Esophagus (tissue), 2 donors: ENCODE measurements at regions not wholly inside any gene's neighbourhood (a gene's known extent, or its start where the extent isn't known, plus 50 kb on each side); places are given as distances from the start of the nearest gene placed in this dataset.

Experiments used
- H3K27ac ChIP-seq, 2 donors: one replicate each; pipeline ENCODE4 v1.5.1; 2013; ENCODE audit warnings: low read depth in 2 of 2, mild to moderate bottlenecking in 2 of 2, inconsistent platforms in 1 of 2, low read length in 1 of 2, moderate library complexity in 1 of 2
- H3K27me3 ChIP-seq, 2 donors: one replicate each; pipeline ENCODE4 v1.6.1; 2013; ENCODE audit warnings: low read length in 2 of 2, control low read depth in 1 of 2, mild to moderate bottlenecking in 1 of 2; ENCODE audit not compliant: insufficient read depth in 2 of 2, control insufficient read depth in 1 of 2
- H3K36me3 ChIP-seq, 2 donors: one replicate each; pipeline ENCODE4 v1.6.1; 2013; ENCODE audit warnings: low read length in 1 of 2; ENCODE audit not compliant: control insufficient read depth in 2 of 2, insufficient read depth in 2 of 2
- H3K4me1 ChIP-seq, 2 donors: one replicate each; pipeline ENCODE4 v1.6.1; 2013; ENCODE audit warnings: low read length in 1 of 2; ENCODE audit not compliant: control insufficient read depth in 2 of 2, insufficient read depth in 2 of 2
- H3K4me3 ChIP-seq, 2 donors: one replicate each; pipeline ENCODE4 v1.5.1; 2013; ENCODE audit warnings: low read length in 2 of 2, mild to moderate bottlenecking in 2 of 2, low read depth in 1 of 2, moderate library complexity in 1 of 2
- H3K9me3 ChIP-seq, 2 donors: one replicate each; pipeline ENCODE4 v1.6.1; 2013; ENCODE audit warnings: mild to moderate bottlenecking in 2 of 2, low read depth in 1 of 2, low read length in 1 of 2, moderate library complexity in 1 of 2; ENCODE audit not compliant: control insufficient read depth in 2 of 2, insufficient read depth in 1 of 2
- WGBS, 2 donors: extraction: QIAGEN DNeasy Blood & Tissue Kit; methylation state at CpG; one replicate each; pipeline ENCODE4 v1.1.7; 2013; 5-methylcytosine and 5-hydroxymethylcytosine counted together
- donor health status: healthy with polysubstance abuse.
- donor health status: Bipolar disorder and iron deficiency.

- Histone ChIP-seq H3K27ac (no peak overlapping the region), H3K4me3 (no peak overlapping the region), H3K4me1 (no peaks in the 10 kb centered on the region), H3K36me3 (no peaks in the 10 kb centered on the region), H3K27me3 (no peaks in the 10 kb centered on the region), H3K9me3 (no peaks in the 10 kb centered on the region)
- 77 to 94% methylated on average over 1 of the region's 1 CpG for WGBS, 2 donors
Measured at GRCh38 chr2:234640657-234641056, 143.8 kb upstream of the ARL4C start.

GRCh38 chr2:234638966-234639365 is 142.1 kb upstream of the ARL4C start:
- no peaks in the 10 kb centered on the region for H3K27me3 ChIP-seq
- no peaks in the 10 kb centered on the region for H3K36me3 ChIP-seq
- 96 to 98% methylated on average over 1 of the region's 1 CpG for WGBS, 2 donors
- no peaks in the 10 kb centered on the region for H3K9me3 ChIP-seq
- no peak overlapping the region for H3K4me3 ChIP-seq
- no peaks in the 10 kb centered on the region for H3K4me1 ChIP-seq
- H3K27ac ChIP-seq = no peak overlapping the region

GRCh38 chr2:234635284-234635683 is 138.4 kb upstream of the ARL4C start:
- H3K4me1 ChIP-seq = no peaks in the 10 kb centered on the region
- no peaks in the 10 kb centered on the region for H3K9me3 ChIP-seq
- H3K4me3 ChIP-seq = no peak overlapping the region
- H3K36me3 ChIP-seq = no peaks in the 10 kb centered on the region
- 81 to 94% methylated on average over 1 of the region's 1 CpG for WGBS, 2 donors
- no peak overlapping the region for H3K27ac ChIP-seq
- H3K27me3 ChIP-seq = peaks cover 0 to 3% of the 10 kb centered on the region in 2 donors

GRCh38 chr2:234633581-234634230 is 136.8 kb upstream of the ARL4C start:
- 58 to 76% methylated on average over 9 of the region's 9 CpGs for WGBS, 2 donors
- H3K27ac ChIP-seq = no peak overlapping the region
- no peaks in the 10 kb centered on the region for H3K36me3 ChIP-seq
- no peaks in the 10 kb centered on the region for H3K4me1 ChIP-seq
- peaks cover 0 to 3% of the 10 kb centered on the region in 2 donors for H3K27me3 ChIP-seq
- H3K9me3 ChIP-seq = no peaks in the 10 kb centered on the region
- H3K4me3 ChIP-seq = no peak overlapping the region

GRCh38 chr2:234632527-234633391 is 135.9 kb upstream of the ARL4C start:
- 60 to 70% methylated on average over 12 of the region's 12 CpGs for WGBS, 2 donors
- Histone ChIP-seq H3K27ac (no peak overlapping the region), H3K27me3 (peaks cover 0 to 3% of the 10 kb centered on the region in 2 donors), H3K4me3 (no peak overlapping the region), H3K4me1 (no peaks in the 10 kb centered on the region), H3K9me3 (no peaks in the 10 kb centered on the region), H3K36me3 (no peaks in the 10 kb centered on the region)

- Histone ChIP-seq H3K27ac (no peak overlapping the region), H3K4me3 (no peak overlapping the region)
- WGBS, 2 donors = 76 to 81% methylated on average over 13 of the region's 13 CpGs
Measured at GRCh38 chr2:234631646-234632514, 135.0 kb upstream of the ARL4C start.

GRCh38 chr2:234630801-234631261 is 133.9 kb upstream of the ARL4C start:
- 44 to 46% methylated on average over 6 of the region's 6 CpGs for WGBS, 2 donors
- Histone ChIP-seq H3K27ac (no peak overlapping the region), H3K4me3 (no peak overlapping the region), H3K36me3 (no peaks in the 10 kb centered on the region), H3K4me1 (no peaks in the 10 kb centered on the region), H3K27me3 (peaks cover 0 to 3% of the 10 kb centered on the region in 2 donors), H3K9me3 (no peaks in the 10 kb centered on the region)

More at GRCh38 chr2:234631646-234632514, 135.0 kb upstream of the ARL4C start:
- Histone ChIP-seq H3K36me3 (no peaks in the 10 kb centered on the region), H3K27me3 (peaks cover 0 to 3% of the 10 kb centered on the region in 2 donors), H3K9me3 (no peaks in the 10 kb centered on the region), H3K4me1 (no peaks in the 10 kb centered on the region)

GRCh38 chr2:234629596-234629995 is 132.7 kb upstream of the ARL4C start:
- no peak overlapping the region for H3K4me3 ChIP-seq
- no peaks in the 10 kb centered on the region for H3K9me3 ChIP-seq
- H3K27me3 ChIP-seq = peaks cover 0 to 3% of the 10 kb centered on the region in 2 donors
- 66 to 80% methylated on average over 3 of the region's 3 CpGs for WGBS, 2 donors
- no peaks in the 10 kb centered on the region for H3K4me1 ChIP-seq
- no peak overlapping the region for H3K27ac ChIP-seq
- H3K36me3 ChIP-seq = no peaks in the 10 kb centered on the region

GRCh38 chr2:234628953-234629352 is 132.1 kb upstream of the ARL4C start:
- Histone ChIP-seq H3K4me3 (no peak overlapping the region), H3K4me1 (no peaks in the 10 kb centered on the region), H3K27me3 (peaks cover 0 to 3% of the 10 kb centered on the region in 2 donors), H3K36me3 (no peaks in the 10 kb centered on the region), H3K27ac (no peak overlapping the region), H3K9me3 (no peaks in the 10 kb centered on the region)
- WGBS, 2 donors = 78 to 88% methylated on average over 5 of the region's 5 CpGs
